Middle frontal gyrus (tissue), 1 donor: ENCODE measurements at regions not wholly inside any gene's neighbourhood (a gene's known extent, or its start where the extent isn't known, plus 50 kb on each side); places are given as distances from the start of the nearest gene placed in this dataset.

Experiments
- DNase-seq: peaks from one replicate; pipeline ENCODE4 v3.0.0-alpha.2; 2015; ENCODE audit warnings: low spot score; ENCODE audit errors: extremely low spot score

DNA sequence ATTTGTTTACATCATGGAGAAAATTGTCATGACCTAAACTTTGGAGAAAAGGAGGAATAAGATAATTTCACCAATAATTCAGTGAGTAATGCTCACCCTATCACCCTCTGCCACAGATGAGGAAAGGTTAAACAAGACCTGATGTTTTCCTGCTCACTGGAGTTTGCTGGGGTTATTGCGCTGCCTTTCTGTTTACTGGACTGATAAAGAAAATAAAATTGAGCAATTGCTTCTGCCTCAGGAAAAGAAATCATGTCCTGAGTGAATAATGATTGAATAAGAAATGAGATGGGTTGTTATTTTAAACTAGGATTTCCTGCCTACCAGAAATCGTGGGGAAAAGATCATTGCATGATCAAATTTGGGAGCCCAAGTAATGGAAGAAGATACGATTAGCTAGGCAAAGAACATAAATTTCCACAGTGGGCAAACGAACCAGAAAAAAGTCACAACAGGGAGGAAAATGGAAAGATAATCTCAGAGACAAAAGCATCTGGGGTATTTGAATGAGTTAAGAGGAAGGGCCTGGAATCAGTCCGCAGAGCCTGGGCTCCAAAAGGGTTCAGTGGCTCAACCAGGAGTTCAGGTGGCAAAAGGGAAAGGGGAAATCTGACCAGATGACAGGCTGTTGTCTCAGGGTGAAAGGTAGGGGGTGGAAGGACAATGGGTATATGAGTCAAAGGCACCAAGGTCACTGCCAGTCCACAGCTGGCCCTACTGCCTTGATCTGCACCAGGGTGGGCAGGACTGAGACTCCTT, 146.8 kb downstream of the FAM43A start:
- no peak for DNase-seq

DNA sequence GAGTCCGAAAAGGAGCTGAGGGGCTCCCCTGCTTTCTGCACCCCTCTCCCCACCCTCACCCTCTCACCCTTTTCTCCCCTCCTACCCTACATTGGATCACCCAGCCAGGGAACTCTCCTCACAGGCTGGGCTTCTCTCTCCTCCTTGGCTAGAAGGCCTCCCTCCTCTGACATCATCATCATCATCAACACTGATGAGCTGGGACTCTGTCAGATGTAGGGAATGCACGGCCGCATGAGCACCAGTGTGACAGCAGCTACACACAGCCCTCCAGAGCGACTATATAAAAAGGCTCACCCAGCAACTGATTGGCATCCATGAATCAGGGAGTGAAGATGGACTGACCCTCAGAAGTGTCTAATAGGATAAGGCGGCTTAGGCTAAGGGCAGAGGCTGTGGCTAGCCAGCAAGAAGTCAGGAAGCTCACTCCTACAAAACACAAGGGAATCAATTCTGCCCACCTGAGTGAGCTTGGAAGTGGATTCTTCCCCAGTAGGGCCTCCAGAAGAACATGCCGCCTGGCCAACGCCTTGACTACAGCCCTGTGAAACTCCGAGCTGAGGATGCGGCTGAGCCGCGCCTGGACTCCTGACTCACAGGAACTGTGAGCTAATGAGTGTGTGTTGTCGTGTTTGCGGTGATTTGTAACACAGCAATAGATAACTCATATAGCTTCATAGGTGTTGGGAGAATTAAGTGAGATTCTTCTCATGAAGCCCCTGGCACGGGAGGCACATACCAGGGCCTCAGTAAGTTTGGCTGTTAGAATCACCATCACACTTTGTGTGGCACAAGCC, 147.6 kb downstream of the FAM43A start:
- no peak for DNase-seq

DNA sequence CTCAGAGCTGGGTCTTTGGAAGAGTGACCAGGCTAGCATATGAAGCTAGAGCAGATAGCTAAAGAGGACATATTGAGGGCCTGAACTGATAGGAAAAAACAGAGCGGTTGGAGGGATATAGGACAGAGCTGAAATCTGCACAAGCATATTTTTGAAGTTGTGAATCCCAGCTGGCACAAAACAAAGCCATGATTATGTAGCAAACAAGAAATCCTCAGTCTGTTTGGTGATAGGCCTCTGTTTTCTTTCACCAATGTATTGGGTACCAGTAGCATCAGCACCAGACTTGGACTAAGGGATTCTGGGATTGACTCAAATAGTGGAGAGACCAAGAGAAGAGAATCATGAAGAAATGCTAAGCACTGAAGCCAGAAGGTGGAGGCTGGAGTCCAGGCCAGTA, 151.0 kb downstream of the FAM43A start:
- DNase-seq, result no peak

DNA sequence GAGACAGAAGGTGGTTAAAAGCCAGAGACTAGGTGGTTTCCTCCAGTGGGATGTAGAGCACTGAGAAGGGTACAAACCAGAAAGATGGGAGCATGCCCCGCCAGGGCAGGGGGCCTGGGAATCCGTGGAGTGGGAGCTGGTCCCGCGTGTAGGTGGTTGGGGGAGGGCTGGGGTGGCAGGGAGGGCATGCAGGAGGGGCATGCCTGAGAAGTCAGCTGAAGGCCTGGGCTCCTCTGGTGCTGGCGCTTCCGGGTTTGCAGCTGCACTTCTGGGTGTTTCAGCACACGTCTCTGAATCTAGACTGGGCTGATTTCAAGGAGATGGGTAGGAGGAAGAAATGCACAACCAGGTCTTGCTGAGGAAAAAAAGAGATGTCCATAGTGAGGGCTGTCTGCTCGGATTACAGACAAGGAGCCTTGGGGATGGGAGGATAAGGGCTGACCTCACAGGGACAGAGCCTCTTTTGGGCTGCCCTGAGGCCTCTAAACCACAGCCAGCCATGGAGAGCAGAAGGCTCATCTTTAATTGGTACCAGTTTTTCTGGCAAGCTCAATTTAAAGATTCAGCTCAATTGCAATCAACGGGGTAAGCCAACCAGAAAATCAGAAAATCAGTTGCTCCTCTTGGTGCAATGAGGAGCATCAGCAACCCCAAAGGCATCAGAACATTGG, 151.9 kb downstream of the FAM43A start:
- DNase-seq, result no peak

DNA sequence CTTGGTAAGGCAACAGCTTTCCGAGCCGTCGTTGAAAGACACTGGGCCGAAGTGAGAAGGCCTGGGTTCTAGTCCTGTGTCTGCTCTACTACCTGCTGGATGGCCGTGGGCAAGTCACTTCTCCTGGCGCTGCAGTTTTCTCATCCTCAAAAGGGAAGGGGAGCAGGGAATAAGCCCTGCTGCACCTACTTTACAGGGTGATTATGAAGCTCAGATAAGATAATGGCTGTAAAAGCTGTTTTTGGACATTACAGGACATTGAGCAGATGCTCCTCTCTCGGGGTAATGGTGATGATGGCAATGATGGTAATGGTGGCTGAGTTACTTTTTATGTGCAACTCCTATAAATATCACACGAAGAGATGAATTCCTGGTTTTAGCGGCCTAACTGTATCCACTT, 152.6 kb downstream of the FAM43A start:
- DNase-seq, result no peak

DNA sequence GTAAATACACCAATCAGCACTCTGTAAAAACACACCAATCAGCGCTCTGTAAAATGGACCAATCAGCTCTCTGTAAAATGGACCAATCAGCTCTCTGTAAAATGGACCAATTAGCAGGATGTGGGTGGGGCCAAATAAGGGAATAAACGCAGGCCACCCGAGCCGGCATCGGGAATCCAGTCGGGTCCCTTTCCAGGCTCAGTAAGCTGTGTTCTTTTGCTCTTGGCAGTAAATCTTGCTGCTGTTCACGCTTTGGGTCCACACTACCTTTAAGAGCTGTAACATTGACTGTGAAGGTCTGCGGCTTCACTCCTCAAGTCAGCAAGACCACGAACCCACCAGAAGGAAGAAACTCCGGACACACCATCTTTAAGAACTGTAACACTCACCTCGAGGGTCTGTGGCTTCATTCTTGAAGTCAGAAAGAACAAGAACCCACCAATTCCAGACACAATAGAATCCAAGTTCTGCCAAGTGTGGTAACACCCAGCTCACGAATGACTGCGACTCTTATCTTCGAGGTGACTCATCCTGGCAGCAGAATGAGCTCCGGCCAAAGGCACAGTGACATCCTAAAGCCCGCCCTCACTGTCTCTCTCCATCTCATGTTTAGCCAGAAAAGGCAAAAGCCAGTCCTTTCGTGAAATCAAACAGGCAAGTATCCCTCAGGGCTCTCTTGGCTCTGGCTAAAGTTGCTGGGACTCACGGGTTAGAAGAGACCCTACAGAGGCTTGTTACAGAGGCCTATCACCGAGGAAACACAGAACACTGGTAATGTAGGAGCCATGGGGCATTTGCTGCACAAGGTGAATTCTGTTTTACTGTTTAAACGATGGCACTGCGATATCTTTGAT, 155.2 kb downstream of the FAM43A start:
- no peak for DNase-seq

DNA sequence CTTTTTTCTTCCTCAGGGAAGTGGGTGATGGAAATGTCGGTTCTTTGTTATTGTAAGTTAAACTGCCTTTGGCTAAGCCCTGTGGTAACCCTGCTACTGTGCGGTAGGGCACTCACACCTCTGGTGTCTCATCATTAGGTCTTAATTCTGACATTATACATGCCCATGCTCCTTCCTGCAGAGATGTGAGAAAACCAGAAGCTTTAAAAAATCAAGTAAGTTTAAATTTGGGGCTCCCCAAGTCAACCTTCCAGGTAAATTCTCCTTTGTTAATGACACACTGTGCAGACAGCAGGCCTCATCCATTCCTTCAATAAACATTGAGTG, 155.8 kb downstream of the FAM43A start:
- no peak for DNase-seq

DNA sequence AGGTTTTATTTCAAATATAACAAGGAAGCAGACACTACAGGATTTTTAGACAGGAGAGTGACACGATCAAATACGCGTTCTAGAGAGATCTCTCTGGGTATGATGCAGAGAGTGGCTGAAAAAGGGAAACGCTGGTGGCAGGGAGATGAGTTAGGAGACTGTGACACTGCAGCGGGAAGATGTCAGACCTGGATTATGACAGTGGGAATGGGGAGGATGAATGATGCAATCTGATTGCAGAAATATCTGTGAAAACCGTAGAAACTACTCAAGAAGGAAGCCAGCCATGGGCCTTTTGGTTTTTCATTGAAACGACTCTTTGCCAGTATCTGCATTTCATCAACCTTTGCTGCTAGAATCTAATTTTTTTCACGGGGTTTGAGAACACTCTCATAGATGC, 157.9 kb downstream of the FAM43A start:
- DNase-seq, result no peak

DNA sequence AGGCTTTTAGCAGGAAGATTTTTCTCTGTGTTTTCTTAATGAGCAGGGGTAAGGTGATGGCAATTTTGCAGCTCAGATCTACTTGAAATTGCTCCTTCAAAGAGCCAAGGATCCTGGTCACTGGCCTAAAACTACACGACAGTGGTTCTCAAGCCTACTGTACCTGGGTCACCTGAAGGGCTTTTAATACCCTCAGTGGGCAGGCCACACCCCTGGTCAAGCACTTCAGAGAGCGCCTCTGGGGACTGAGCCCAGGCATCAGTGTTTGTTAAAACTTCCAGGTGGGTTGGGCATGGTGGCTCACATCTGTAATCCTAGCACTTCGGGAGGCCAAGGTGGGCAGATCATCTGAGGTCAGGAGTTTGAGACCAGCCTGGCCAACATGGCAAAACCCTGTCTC, 158.4 kb downstream of the FAM43A start:
- DNase-seq, result no peak

DNA sequence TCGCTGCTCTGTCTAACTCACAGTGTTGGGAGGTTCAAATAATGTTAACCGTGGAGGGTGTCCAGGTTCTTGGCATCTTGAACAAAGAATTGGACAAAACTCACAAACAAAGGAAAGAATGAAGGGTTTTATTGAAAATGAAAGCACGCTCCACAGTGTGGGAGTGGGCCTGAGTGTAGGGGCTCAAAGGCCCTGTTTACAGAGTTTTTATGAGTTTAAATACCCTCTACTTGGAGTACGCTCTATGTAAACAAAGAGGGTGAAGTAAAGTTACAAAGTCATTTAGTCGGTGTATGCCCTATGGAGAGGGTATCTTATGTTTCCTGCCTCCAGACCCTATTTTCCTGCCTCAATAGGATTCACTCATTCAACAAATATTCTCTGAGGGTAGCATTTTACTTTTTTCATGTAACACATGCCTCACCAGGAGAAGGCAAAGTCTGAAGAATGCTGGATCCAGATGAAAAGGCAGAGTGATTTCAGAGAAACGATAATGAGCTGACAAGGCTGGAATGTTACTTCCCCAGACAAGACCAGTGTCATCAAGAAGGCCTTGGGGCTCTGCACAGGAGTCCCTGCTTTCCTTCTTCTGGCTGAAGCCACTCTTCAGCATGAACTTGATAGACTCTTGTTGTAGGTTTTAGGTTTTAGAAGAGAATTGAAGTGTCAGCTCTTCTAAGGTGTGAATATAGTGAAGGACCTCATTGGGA, 163.6 kb downstream of the FAM43A start:
- no peak for DNase-seq

DNA sequence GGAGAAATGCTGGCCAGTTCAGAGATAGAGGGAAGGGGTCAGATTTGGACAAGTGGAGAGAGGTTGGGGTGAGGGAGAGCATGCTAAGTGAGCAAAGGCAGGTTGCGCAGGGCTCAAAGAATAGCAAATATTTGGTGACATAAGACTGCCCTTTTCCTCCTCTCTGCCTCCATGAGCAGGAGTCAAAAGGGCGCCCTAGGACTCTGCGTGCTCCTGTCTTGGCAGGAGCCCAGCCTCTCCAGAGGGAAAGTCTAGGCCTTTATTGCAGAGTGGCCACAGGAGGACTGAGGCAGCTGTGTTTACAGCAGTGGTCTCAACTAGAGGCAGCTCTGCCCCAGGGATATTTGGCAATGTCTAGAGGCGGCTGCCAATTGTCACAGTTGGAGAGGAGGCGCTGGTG, 165.6 kb downstream of the FAM43A start:
- DNase-seq, result no peak

DNA sequence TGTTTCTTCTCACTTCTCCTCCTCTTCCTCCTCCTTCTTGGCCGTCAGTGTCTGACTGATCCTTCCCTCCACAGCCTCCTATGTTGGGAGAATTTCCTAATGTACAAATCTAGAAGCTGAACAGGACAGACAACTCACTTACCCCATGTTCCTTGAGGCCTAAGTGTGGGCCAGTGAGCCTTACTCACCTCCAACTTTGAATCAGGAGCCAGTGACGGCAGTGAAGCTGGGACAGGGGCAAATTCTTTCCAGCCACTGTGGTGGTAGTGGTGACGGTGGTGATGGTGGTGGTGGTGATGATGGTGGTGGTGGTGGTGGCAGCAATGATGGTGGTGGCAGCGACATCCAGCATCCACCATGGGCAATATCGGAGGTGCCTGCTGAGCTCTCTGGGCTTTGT, 166.3 kb downstream of the FAM43A start:
- no peak for DNase-seq

DNA sequence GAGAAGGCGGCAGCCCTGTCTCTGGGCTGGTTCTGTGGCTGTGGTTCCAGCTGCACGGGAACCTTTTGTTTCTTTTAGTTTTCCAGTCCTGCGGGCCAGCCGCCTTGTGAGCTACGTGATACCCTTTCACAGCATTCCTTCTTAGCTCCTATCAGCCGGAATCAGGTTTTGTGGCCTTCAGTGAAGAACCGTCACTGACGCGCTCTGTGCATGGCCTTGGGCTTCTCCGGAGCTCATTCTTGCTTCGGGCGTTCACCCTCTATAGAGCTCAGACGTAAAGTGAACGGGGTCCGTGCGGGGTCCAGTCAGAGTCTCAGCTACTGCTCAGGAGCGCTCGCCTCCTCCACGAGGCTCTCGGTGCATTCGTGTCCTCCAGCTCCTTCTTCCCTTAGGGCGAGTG, 166.7 kb downstream of the FAM43A start:
- no peak for DNase-seq

DNA sequence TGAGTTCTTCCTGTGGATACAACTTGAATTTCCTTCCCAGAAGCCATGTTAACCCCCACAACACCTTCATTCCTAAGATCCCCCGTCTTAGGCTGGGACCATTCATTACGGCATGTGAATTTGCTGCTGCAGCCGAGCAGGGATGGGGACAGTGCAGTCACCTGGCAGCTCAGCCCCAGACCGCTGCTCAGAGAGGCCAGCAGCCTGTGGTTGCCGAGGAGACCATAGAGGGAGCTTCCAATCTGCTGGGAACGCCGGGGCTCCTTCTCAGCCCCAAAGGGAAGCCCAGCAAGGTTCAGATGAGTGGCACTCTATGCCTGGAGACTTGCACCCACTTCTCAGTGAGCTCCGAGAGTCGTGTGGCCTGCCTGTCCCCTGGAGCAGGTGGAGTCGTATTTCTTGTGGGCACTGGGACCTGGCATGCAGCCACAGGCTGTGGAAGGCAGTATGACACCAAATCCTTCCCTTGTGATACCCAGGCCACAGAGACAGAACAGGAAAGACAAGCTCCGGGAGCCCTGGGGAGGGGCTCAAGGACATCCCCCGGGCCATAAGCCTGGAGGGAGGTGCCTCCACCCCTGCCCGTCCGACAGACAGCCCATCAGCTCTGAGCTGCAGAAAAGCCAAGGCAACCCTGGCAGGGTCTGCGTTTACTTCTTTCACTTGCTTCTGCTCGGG, 167.3 kb downstream of the FAM43A start:
- no peak for DNase-seq

DNA sequence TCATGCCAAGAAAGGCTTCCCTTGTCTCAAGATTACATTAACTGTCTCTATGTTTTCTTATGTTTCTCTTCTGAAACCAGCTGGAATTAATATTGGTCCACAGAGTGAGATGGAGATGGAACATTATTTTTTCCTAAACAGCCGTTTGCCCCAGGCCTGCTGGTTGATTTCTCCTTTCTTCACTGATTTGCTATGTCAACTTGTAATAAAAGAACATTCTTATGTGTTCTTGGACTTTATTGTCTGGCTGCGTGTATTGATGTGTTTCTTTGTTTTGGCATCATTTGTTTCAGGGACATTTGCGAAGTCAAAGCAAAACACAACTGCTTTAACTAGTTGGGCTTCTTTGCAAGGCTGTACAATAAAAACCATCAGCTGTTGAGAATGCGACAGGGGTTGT, 168.5 kb downstream of the FAM43A start:
- no peak for DNase-seq

DNA sequence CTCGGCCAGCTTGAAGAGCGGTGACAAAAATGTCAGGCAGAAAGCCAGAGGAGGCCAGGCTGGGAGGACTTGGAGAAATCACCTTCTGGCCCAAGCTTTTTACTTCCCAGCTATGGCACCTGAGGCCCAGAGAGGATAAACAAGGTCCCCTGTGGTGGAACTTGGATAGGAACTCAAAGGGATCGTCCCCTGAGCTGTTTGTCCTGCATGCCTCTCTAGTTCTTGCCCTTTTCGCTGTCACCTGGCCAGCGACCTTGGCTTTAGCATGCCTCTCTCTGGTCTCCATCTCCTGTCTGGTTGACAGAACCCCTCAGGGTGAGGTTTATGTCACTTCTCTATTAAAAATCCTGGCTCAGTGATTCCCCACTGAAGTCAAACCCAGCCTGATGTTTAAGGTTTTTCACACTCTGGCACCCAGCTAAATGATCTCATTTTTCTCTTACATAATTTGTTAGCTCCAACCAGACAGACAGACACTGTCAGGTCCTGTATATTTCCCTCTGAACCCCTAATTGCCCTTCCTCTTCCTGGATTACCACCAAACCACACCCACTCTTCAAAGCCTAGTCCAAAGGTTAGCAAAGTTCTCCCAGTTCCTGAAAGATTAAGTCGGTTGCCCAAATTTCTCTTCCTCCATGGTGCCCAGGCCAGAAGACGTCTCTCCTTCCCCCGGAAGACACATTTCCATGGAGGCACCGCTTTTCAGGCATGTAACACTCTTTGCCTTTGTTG, 169.1 kb downstream of the FAM43A start:
- DNase-seq, result no peak

DNA sequence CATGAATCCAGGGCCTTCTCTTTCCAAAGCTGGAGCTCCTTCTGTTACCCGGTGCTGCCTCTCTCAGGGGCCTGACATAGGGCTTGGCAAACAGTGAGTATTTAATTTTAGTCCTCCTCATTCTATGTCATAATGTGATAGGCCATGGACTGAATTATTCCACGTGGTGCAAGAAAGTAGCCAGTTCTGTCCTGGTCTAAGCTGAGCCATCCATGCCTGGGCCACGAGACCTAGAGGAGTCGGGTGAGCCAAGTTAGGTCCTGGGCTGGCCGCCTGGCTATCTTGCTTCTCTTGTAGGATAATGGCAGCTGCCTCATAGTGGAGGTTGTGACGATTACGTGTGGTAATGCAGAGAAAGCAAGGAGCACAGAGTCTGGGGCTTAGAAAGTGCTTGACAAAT, 170.6 kb downstream of the FAM43A start:
- DNase-seq, result no peak

DNA sequence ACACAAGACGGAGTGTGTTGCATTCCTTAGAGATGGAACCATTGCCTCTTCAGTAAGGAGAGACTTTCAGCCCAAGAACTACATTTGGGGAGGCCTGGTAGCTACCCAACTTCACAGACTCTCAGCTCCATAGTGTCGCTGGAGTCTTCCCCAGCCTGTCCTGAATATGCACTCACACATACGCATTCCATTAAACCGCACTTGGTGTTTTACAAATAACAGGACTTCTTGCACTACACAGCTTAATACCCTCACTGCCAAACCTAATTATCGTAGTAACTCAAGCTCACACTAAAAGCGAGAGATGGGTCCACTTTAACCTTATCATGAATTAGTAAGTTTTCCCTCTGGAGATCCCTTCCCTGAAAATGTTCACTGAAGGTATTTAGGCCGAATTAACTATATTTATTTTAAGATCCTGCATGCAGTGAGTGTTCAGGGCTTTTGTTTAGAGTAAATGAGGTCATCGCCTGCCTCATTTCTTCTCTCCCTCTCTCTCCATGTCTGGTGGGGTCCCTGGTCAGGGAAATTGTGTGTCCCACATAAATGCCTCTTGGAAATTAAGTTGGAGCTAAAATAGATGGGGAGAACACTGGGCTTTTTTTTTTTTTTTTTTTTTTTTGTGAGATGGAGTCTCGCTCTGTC, 171.9 kb downstream of the FAM43A start:
- no peak for DNase-seq

DNA sequence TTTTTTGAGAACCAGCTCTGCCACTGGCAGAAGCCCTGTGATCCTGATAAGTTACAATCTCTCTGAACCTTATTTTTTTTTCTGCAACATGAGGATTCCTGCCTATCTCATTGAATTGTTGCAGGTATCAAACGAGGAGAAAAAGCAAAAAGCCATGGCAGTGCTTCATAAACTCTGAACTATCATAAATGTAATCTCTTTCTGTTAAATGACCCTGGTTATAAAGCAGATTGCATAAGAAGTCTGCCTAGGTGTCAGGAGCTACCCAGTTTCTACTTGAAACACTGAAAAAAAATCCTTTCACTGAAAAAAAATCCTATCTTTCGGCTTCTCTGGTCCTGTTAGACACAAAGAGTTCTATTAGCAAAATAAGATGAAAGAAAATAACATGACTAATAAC, 172.7 kb downstream of the FAM43A start:
- DNase-seq, result no peak
